HepG2 (cell line): ENCODE measurements at regions not wholly inside any gene's neighbourhood (a gene's known extent, or its start where the extent isn't known, plus 50 kb on each side); places are given as distances from the start of the nearest gene placed in this dataset.

Experiments
- ATAC-seq: fragments of 200-7000 bp; cut with Tn5 transposase; 3 replicates; pipeline ENCODE4 v1.9.1; 2020; ENCODE audit warnings: mild to moderate bottlenecking, moderate library complexity
- BruUV-seq: library from RNA; stranded (reverse); fragments of 400-500 nt; replicated peaks from 2 replicates; lab custom pipeline; 2021; lab: Mats Ljungman, UMichigan
- CTCF ChIA-PET: fragments of 300-600 bp; formaldehyde crosslinking; extraction: SDS; loops from one replicate; lab custom pipeline; 2021; ENCODE audit warnings: low total read pairs, inconsistent platforms, low intra/inter-chr PET ratio; lab: Yijun Ruan, JAX
- POLR2A ChIA-PET: fragments of 350-600 bp; sonication (Branson Sonifier 250); formaldehyde crosslinking; loops from one replicate; lab custom pipeline; 2020; ENCODE audit warnings: antibody characterized with exemption, inconsistent platforms; lab: Yijun Ruan, JAX
- DNase-seq: peaks from one replicate; pipeline ENCODE4 v3.0.0-alpha.2; 2015; ENCODE audit warnings: low spot score
- FAIRE-seq: peaks from 3 replicates; lab custom pipeline; 2011; peaks lifted over from hg19 to GRCh38; lab: Jason Lieb, UNC
- H2AFZ ChIP-seq: one replicate; pipeline ENCODE4 v1.6.1; 2011; ENCODE audit warnings: low read length, inconsistent platforms
- H3K27ac ChIP-seq: fragments of 300-600 bp; 3 replicates; pipeline ENCODE4 v1.8.0; 2011; ENCODE audit warnings: mixed run types, mild to moderate bottlenecking, mixed read lengths, low read length, inconsistent platforms; ENCODE audit not compliant: insufficient read depth; ENCODE audit errors: extremely low read length
- H3K27me3 ChIP-seq, 2 experiments: fragments of 200-600 bp in 1 of 2; 2 replicates in 1 of 2; 3 replicates in 1 of 2; pipeline versions ENCODE4 v1.6.0 to v1.8.0; 2011; ENCODE audit warnings: low read length in 2 of 2, mild to moderate bottlenecking in 2 of 2, moderate library complexity in 2 of 2, inconsistent platforms in 1 of 2; ENCODE audit not compliant: insufficient read depth in 2 of 2, control insufficient read depth in 1 of 2
- H3K36me3 ChIP-seq, 2 experiments: fragments of 200-600 bp in 1 of 2; replicated peaks in 1 of 2; 2 replicates in 1 of 2; 3 replicates in 1 of 2; pipeline versions ENCODE4 v1.5.1 to v1.8.0; 2011; ENCODE audit warnings: low read length in 2 of 2, inconsistent platforms in 1 of 2; ENCODE audit not compliant: insufficient read depth in 2 of 2, control insufficient read depth in 1 of 2
- H3K4me1 ChIP-seq: 2 replicates; pipeline ENCODE4 v1.5.1; 2012; ENCODE audit warnings: low read length, inconsistent platforms; ENCODE audit not compliant: insufficient read depth
- H3K4me2 ChIP-seq: 2 replicates; pipeline ENCODE4 v1.6.0; 2011; ENCODE audit warnings: low read depth, low read length, inconsistent platforms
- H3K4me3 ChIP-seq, 3 experiments: fragments of 200-600 bp in 1 of 3; sonication (generic), shearing (Covaris generic) in 1 of 3; replicated peaks in 1 of 3; 2 replicates each; pipeline ENCODE4 v1.5.1; 2011 to 2016; ENCODE audit warnings: low read length in 3 of 3, inconsistent platforms in 2 of 3, low read depth in 2 of 3, mild to moderate bottlenecking in 2 of 3, control low read depth in 1 of 3, mixed read lengths in 1 of 3; ENCODE audit not compliant: insufficient read depth in 1 of 3
- H3K79me2 ChIP-seq: one replicate; pipeline ENCODE4 v1.6.1; 2011; ENCODE audit warnings: low read length, inconsistent platforms; ENCODE audit not compliant: insufficient read depth
- H3K9ac ChIP-seq: 2 replicates; pipeline ENCODE4 v1.6.0; 2011; ENCODE audit warnings: mild to moderate bottlenecking, low read depth, low read length, inconsistent platforms; ENCODE audit not compliant: insufficient read depth
- H3K9me3 ChIP-seq: 2 replicates; pipeline ENCODE4 v1.5.1; 2012; ENCODE audit warnings: mild to moderate bottlenecking, low read length
- H4K20me1 ChIP-seq: 2 replicates; pipeline ENCODE4 v1.6.0; 2011; ENCODE audit warnings: inconsistent platforms, mild to moderate bottlenecking, low read length, moderate library complexity; ENCODE audit not compliant: insufficient read depth
- GATA4 ChIP-seq: sonication (generic); IDR thresholded peaks from 2 replicates; pipeline ENCODE4 v1.6.1; 2016; ENCODE audit warnings: antibody characterized with exemption, low read depth, borderline replicate concordance
- HOXA3 ChIP-seq: sonication (generic); formaldehyde crosslinking; IDR thresholded peaks from 2 replicates; pipeline ENCODE4 v1.5.0; 2020; ENCODE audit warnings: missing genetic modification reagents
- MAFF ChIP-seq: IDR thresholded peaks from 2 replicates; pipeline ENCODE4 v1.6.1; 2011; ENCODE audit warnings: low read depth, low read length, improper control_type of control experiment
- MAFK ChIP-seq, 2 experiments: IDR thresholded peaks in 1 of 2; conservative IDR thresholded peaks in 1 of 2; 2 replicates each; pipeline ENCODE4 v1.6.1; 2011; ENCODE audit warnings: improper control_type of control experiment in 2 of 2, low read length in 2 of 2
- MXD4 ChIP-seq: IDR thresholded peaks from 2 replicates; pipeline ENCODE4 v1.6.1; 2016; ENCODE audit warnings: mild to moderate bottlenecking, missing biosample characterization, missing genetic modification reagents
- RAD51 ChIP-seq: fragments of 450-650 bp; IDR thresholded peaks from 2 replicates; pipeline ENCODE4 v1.6.1; 2016; ENCODE audit warnings: borderline replicate concordance
- SP140L ChIP-seq: sonication (generic); formaldehyde crosslinking; IDR thresholded peaks from 2 replicates; pipeline ENCODE4 v1.4.0; 2020; ENCODE audit warnings: missing genetic modification reagents, borderline replicate concordance
- ZNF329 ChIP-seq: sonication (generic); formaldehyde crosslinking; IDR thresholded peaks from 2 replicates; pipeline ENCODE4 v1.9.0; 2021; ENCODE audit warnings: low read depth, mild to moderate bottlenecking, missing genetic modification reagents
- ZNF660 ChIP-seq: sonication (generic); formaldehyde crosslinking; IDR thresholded peaks from 2 replicates; pipeline ENCODE4 v1.5.1; 2020; ENCODE audit warnings: mild to moderate bottlenecking, low read depth, missing genetic modification reagents, borderline replicate concordance
- ZNF780A ChIP-seq: sonication (generic); formaldehyde crosslinking; IDR thresholded peaks from 2 replicates; pipeline ENCODE4 v1.8.0; 2022; ENCODE audit warnings: mild to moderate bottlenecking, missing genetic modification reagents, moderate library complexity
- ZNF788 ChIP-seq: sonication (generic); formaldehyde crosslinking; IDR thresholded peaks from 2 replicates; pipeline ENCODE4 v1.5.0; 2020; ENCODE audit warnings: mild to moderate bottlenecking, missing genetic modification reagents, borderline replicate concordance
- ZNF879 ChIP-seq: sonication (generic); formaldehyde crosslinking; IDR thresholded peaks from 2 replicates; pipeline ENCODE4 v1.8.1; 2023; ENCODE audit warnings: missing genetic modification reagents
- WGBS: methylation state at CpG from one replicate; pipeline ENCODE4 v1.1.6; 2017; ENCODE audit warnings: low lambda C conversion rate; 5-methylcytosine and 5-hydroxymethylcytosine counted together
- in situ Hi-C: cut with HindIII; loops from 2 replicates; pipeline ENCODE4 v1.10.0; 2017; ENCODE audit warnings: low pct_unique_long_range_greater_than_20kb; ENCODE audit not compliant: extremely low pct_ligation_motif_present
- intact Hi-C: fragments of 100-400 bp; cut with micrococcal nuclease; formaldehyde crosslinking; loops from one replicate; pipeline ENCODE4 v1.10.0; 2022; ENCODE audit not compliant: unreplicated experiment
- TF ChIP-seq, protein P1 (sequence below): sonication (generic); formaldehyde crosslinking; IDR thresholded peaks from 2 replicates; pipeline ENCODE4 v1.8.0; 2022; ENCODE audit warnings: missing genetic modification reagents, low read depth, mild to moderate bottlenecking, borderline replicate concordance

DNA sequence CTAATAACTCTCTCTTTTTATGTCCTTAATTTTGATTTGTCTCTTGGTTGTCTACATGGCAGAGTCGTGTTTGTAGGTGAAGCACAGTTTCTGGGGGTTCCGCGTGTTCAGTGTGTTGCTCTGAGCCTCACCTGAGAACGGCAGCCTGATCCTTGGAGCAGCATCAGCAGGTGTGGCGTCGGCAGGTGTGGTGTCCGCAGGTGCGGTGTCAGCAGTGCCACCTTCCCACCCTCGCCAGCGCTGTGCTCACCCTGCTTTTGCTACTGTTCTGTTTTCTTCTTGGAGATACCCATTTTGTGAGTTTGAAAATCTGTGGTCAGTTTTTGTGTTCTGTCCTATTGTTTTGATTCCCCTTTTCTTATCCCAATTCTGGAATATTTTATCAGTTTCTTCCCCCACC lies 406.6 kb downstream of the GLRX3 start:
- WGBS: 42% methylated on average over 10 of the region's 10 CpGs
- BruUV-seq: no TSS peak
- Histone ChIP-seq H3K4me2 (no peak overlapping the region), H4K20me1 (no peaks in the 10 kb centered on the region), H2AFZ (no peak overlapping the region), H3K27ac (no peak overlapping the region), H3K4me3 (no peak overlapping the region), H3K36me3 (no peaks in the 10 kb centered on the region), H3K27me3 (peaks cover 2 to 7% of the 10 kb centered on the region in 2 experiments; a peak in 3 of 5 replicates), H3K9ac (no peak overlapping the region), H3K79me2 (no peaks in the 10 kb centered on the region), H3K9me3 (no peaks in the 10 kb centered on the region), H3K4me1 (no peaks in the 10 kb centered on the region)
- intact Hi-C loops (no loop called here), in situ Hi-C loops (no loop called here)
- ChIA-PET POLR2A (no interaction called here), CTCF (no interaction called here)
- TF ChIP-seq ZNF780A (CRISPR knock-in tag) (no peak), ZNF660 (CRISPR knock-in tag) (no peak), RAD51 (no peak), HOXA3 (no peak), ZNF788 (no peak), ZNF329 (no peak), MXD4 (CRISPR knock-in tag) (no peak), GATA4 (no peak), ZNF879 (no peak)
- TF ChIP-seq, protein P1, sequence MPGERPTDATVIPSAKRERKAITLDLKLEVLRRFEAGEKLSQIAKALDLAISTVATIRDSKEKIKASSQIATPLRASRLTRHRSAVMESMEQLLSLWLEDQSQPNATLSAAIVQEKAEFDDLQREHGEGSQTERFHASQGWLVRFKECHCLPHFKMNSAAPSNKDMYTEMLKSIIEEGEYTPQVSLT: no peak
- FAIRE-seq (no peak), ATAC-seq (no peak), DNase-seq (no peak)

- Histone ChIP-seq H3K4me3 (no peak overlapping the region), H3K36me3 (no peaks in the 10 kb centered on the region), H3K27me3 (peaks cover 2 to 12% of the 10 kb centered on the region in 2 experiments; a peak in 3 of 5 replicates), H3K9ac (no peak overlapping the region), H2AFZ (no peak overlapping the region), H3K4me2 (no peak overlapping the region), H3K27ac (no peak overlapping the region), H4K20me1 (no peaks in the 10 kb centered on the region), H3K9me3 (no peaks in the 10 kb centered on the region), H3K79me2 (no peaks in the 10 kb centered on the region), H3K4me1 (no peaks in the 10 kb centered on the region)
- peak; percentile 88 for TF ChIP-seq MAFF
- peak; percentile 69 to 90; a peak in 3 of 4 replicates for TF ChIP-seq MAFK (conservative IDR thresholded peaks at IDR 0.05 in 1 of 2, IDR thresholded peaks at IDR 0.05 in 1 of 2; ENCODE audit: low read length in 2 of 2)
- TF ChIP-seq SP140L (CRISPR knock-in tag): no peak
- intact Hi-C loops: no loop called here
- ATAC-seq: no peak
- WGBS: no CpG with 5 or more reads among the region's 7 CpGs
- no peak for DNase-seq
- ChIA-PET POLR2A (no interaction called here), CTCF (no interaction called here)
- no peak for FAIRE-seq
- in situ Hi-C loops: no loop called here
- BruUV-seq: no TSS peak
Observed at GRCh38 chr10:130543794-130544193, 407.6 kb downstream of the GLRX3 start.
